Activated CD4-positive, alpha-beta T cell treated with anti-CD3 and anti-CD28 coated beads, Interleukin-2, amount 50 U/mL, for 1 hour (primary cell): ENCODE measurements at regions not wholly inside any gene's neighbourhood (a gene's known extent, or its start where the extent isn't known, plus 50 kb on each side); places are given as distances from the start of the nearest gene placed in this dataset.

Experiments used
- DNase-seq: peaks from one replicate; pipeline ENCODE4 v3.0.0-alpha.2; 2020

GRCh38 chr20:57066126-57066900 lies 200.1 kb downstream of the BMP7 start:
- no peak for DNase-seq

- DNase-seq = no peak
Measured at GRCh38 chr20:57069442-57069841, 197.0 kb downstream of the BMP7 start.

- no peak for DNase-seq
Measured at GRCh38 chr20:57070296-57070695, 196.1 kb downstream of the BMP7 start.

GRCh38 chr20:57071283-57071731 lies 195.1 kb downstream of the BMP7 start:
- no peak for DNase-seq

GRCh38 chr20:57071954-57072583 lies 194.4 kb downstream of the BMP7 start:
- no peak for DNase-seq

GRCh38 chr20:57073402-57073801 lies 193.0 kb downstream of the BMP7 start:
- no peak for DNase-seq

GRCh38 chr20:57074386-57074785 lies 192.1 kb downstream of the BMP7 start:
- DNase-seq = no peak

GRCh38 chr20:57075181-57075580 lies 191.3 kb downstream of the BMP7 start:
- DNase-seq = no peak

- no peak for DNase-seq
Measured at GRCh38 chr20:57075603-57076002, 190.8 kb downstream of the BMP7 start.

- no peak for DNase-seq
Measured at GRCh38 chr20:57076152-57076652, 190.2 kb downstream of the BMP7 start.

- no peak for DNase-seq
Measured at GRCh38 chr20:57076951-57077350, 189.5 kb downstream of the BMP7 start.

GRCh38 chr20:57078116-57078515 lies 188.3 kb downstream of the BMP7 start:
- DNase-seq = no peak

GRCh38 chr20:57079031-57080005 lies 187.1 kb downstream of the BMP7 start:
- no peak for DNase-seq

GRCh38 chr20:57080796-57081195 lies 185.6 kb downstream of the BMP7 start:
- no peak for DNase-seq

GRCh38 chr20:57082357-57082945 lies 184.0 kb downstream of the BMP7 start:
- no peak for DNase-seq

GRCh38 chr20:57083072-57083471 lies 183.4 kb downstream of the BMP7 start:
- DNase-seq = no peak

- DNase-seq = no peak
Measured at GRCh38 chr20:57086066-57086465, 180.4 kb downstream of the BMP7 start.

- no peak for DNase-seq
Measured at GRCh38 chr20:57087102-57087501, 179.3 kb downstream of the BMP7 start.

GRCh38 chr20:57087705-57088104 lies 178.7 kb downstream of the BMP7 start:
- no peak for DNase-seq

GRCh38 chr20:57088436-57088835 lies 178.0 kb downstream of the BMP7 start:
- no peak for DNase-seq

GRCh38 chr20:57089699-57090144 lies 176.7 kb downstream of the BMP7 start:
- DNase-seq = peak; percentile 57
